ENCODE measurements at regions not wholly inside any gene's neighbourhood (a gene's known extent, or its start where the extent isn't known, plus 50 kb on each side); places are given as distances from the start of the nearest gene placed in this dataset.
"Not testable (repeated sequence)": the region's sequence is repeated elsewhere in the genome, so short reads cannot be mapped to it uniquely, and the experiment has no call there.

DNA sequence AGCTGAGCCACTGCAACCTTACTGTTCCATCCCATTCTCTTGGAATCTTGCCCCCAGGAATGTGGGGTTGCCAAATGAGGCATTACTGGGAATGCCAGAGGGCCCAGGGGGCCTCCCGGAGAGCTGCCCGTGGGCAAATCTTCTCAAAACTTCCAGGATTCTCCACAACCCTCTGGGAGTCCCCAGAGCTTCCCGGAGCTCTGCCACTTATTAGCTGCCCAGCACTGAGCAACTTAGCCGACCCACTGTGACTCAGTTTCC, 306.0 kb downstream of the FOXL1 start:
- no peak for DNase-seq (ENCODE audit: low read depth)
- H3K4me3 ChIP-seq (ENCODE audit: low read depth, low read length) = no peak overlapping the region
- TF ChIP-seq, protein P1, sequence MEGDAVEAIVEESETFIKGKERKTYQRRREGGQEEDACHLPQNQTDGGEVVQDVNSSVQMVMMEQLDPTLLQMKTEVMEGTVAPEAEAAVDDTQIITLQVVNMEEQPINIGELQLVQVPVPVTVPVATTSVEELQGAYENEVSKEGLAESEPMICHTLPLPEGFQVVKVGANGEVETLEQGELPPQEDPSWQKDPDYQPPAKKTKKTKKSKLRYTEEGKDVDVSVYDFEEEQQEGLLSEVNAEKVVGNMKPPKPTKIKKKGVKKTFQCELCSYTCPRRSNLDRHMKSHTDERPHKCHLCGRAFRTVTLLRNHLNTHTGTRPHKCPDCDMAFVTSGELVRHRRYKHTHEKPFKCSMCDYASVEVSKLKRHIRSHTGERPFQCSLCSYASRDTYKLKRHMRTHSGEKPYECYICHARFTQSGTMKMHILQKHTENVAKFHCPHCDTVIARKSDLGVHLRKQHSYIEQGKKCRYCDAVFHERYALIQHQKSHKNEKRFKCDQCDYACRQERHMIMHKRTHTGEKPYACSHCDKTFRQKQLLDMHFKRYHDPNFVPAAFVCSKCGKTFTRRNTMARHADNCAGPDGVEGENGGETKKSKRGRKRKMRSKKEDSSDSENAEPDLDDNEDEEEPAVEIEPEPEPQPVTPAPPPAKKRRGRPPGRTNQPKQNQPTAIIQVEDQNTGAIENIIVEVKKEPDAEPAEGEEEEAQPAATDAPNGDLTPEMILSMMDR (conservative IDR thresholded peaks at IDR 0.05; ENCODE audit: low read depth, low read length) = no peak

GRCh38 chr16:86885139-86885538, 306.8 kb downstream of the FOXL1 start:
- no peak for DNase-seq (ENCODE audit: low read depth)
- no peak overlapping the region for H3K4me3 ChIP-seq (ENCODE audit: low read depth, low read length)
- TF ChIP-seq, protein P1 (conservative IDR thresholded peaks at IDR 0.05; ENCODE audit: low read depth, low read length) = no peak

GRCh38 chr16:86886651-86887050, 308.3 kb downstream of the FOXL1 start:
- DNase-seq (ENCODE audit: low read depth) = no peak
- TF ChIP-seq, protein P1 (conservative IDR thresholded peaks at IDR 0.05; ENCODE audit: low read depth, low read length) = no peak
- H3K4me3 ChIP-seq (ENCODE audit: low read depth, low read length) = no peak overlapping the region

GRCh38 chr16:86887416-86887815, 309.1 kb downstream of the FOXL1 start:
- TF ChIP-seq, protein P1 (conservative IDR thresholded peaks at IDR 0.05; ENCODE audit: low read depth, low read length) = no peak
- H3K4me3 ChIP-seq (ENCODE audit: low read depth, low read length) = no peak overlapping the region
- DNase-seq (ENCODE audit: low read depth) = no peak

- TF ChIP-seq, protein P1 (conservative IDR thresholded peaks at IDR 0.05; ENCODE audit: low read depth, low read length) = no peak
- no peak for DNase-seq (ENCODE audit: low read depth)
- H3K4me3 ChIP-seq (ENCODE audit: low read depth, low read length) = no peak overlapping the region
Measured at GRCh38 chr16:86888231-86889053, 310.1 kb downstream of the FOXL1 start.

- DNase-seq (ENCODE audit: low read depth); H3K4me3 ChIP-seq (ENCODE audit: low read depth, low read length): not testable (repeated sequence)
Measured at GRCh38 chr16:86889054-86889366, 310.7 kb downstream of the FOXL1 start.

- TF ChIP-seq, protein P1 (conservative IDR thresholded peaks at IDR 0.05; ENCODE audit: low read depth, low read length) = no peak
- no peak for DNase-seq (ENCODE audit: low read depth)
- no peak overlapping the region for H3K4me3 ChIP-seq (ENCODE audit: low read depth, low read length)
Measured at GRCh38 chr16:86889974-86890373, 311.6 kb downstream of the FOXL1 start.
